Fibroblast of lung (primary cell): ENCODE measurements at regions not wholly inside any gene's neighbourhood (a gene's known extent, or its start where the extent isn't known, plus 50 kb on each side); places are given as distances from the start of the nearest gene placed in this dataset.

Experiments used
- DNase-seq, 2 donors: peaks; one replicate each; pipeline versions ENCODE4 v3.0.0 to v3.0.0-alpha.2; 2010; ENCODE audit warnings: low read depth in 2 of 2
- H2AFZ ChIP-seq: 2 replicates; pipeline ENCODE4 v1.5.1; 2012; ENCODE audit warnings: low read length, control low read depth, inconsistent platforms
- H3K27ac ChIP-seq: 2 replicates; pipeline ENCODE4 v1.5.1; 2011; ENCODE audit warnings: low read length, control low read depth; ENCODE audit not compliant: insufficient read depth
- H3K27me3 ChIP-seq: 2 replicates; pipeline ENCODE4 v1.5.1; 2011; ENCODE audit warnings: mild to moderate bottlenecking, low read length; ENCODE audit not compliant: control insufficient read depth, insufficient read depth
- H3K36me3 ChIP-seq: 2 replicates; pipeline ENCODE4 v1.5.1; 2011; ENCODE audit warnings: low read length; ENCODE audit not compliant: control insufficient read depth, insufficient read depth
- H3K4me1 ChIP-seq: 2 replicates; pipeline ENCODE4 v1.5.1; 2011; ENCODE audit warnings: low read length; ENCODE audit not compliant: control insufficient read depth, insufficient read depth; ENCODE audit errors: extremely low read depth
- H3K4me2 ChIP-seq: 2 replicates; pipeline ENCODE4 v1.5.1; 2011; ENCODE audit warnings: low read length, control low read depth; ENCODE audit not compliant: insufficient read depth; ENCODE audit errors: extremely low read depth
- H3K4me3 ChIP-seq, 4 experiments: fragments of 200-600 bp in 1 of 4; sonication (generic) in 1 of 4; replicated peaks in 1 of 4; 2 replicates each; pipeline ENCODE4 v1.5.1; 2011 to 2016; ENCODE audit warnings: low read length in 4 of 4, low read depth in 3 of 4, mild to moderate bottlenecking in 3 of 4, control low read depth in 2 of 4, inconsistent platforms in 1 of 4, mixed read lengths in 1 of 4; ENCODE audit not compliant: insufficient read depth in 1 of 4; ENCODE audit errors: control extremely low read depth in 1 of 4
- H3K79me2 ChIP-seq: 2 replicates; pipeline ENCODE4 v1.5.1; 2012; ENCODE audit warnings: mild to moderate bottlenecking, low read length, inconsistent platforms; ENCODE audit not compliant: control insufficient read depth, insufficient read depth
- H3K9ac ChIP-seq: 2 replicates; pipeline ENCODE4 v1.5.1; 2011; ENCODE audit warnings: mild to moderate bottlenecking, low read length, control low read depth; ENCODE audit not compliant: insufficient read depth
- H3K9me3 ChIP-seq: 2 replicates; pipeline ENCODE4 v1.5.1; 2012; ENCODE audit warnings: low read depth, low read length; ENCODE audit not compliant: control insufficient read depth, insufficient read depth
- H4K20me1 ChIP-seq: 2 replicates; pipeline ENCODE4 v1.5.1; 2011; ENCODE audit warnings: low read length; ENCODE audit not compliant: control insufficient read depth, insufficient read depth; ENCODE audit errors: extremely low read depth
- EZH2 ChIP-seq: IDR thresholded peaks from 2 replicates; pipeline ENCODE4 v1.5.1; 2012; ENCODE audit warnings: low read length, control low read depth, mild to moderate bottlenecking; ENCODE audit errors: missing control alignments
- TF ChIP-seq, protein P1 (sequence below), 2 donors: IDR thresholded peaks in 1 of 2; conservative IDR thresholded peaks in 1 of 2; 1 replicate in 1 of 2; 2 replicates in 1 of 2; pipeline ENCODE4 v1.5.1; 2011 to 2012; ENCODE audit warnings: low read length in 2 of 2, control low read depth in 1 of 2, inconsistent platforms in 1 of 2, low read depth in 1 of 2, mild to moderate bottlenecking in 1 of 2

- Histone ChIP-seq H3K9me3 (no peaks in the 10 kb centered on the region), H3K79me2 (no peaks in the 10 kb centered on the region), H3K27me3 (no peaks in the 10 kb centered on the region), H3K9ac (no peak overlapping the region), H3K4me2 (no peak overlapping the region), H3K4me1 (no peaks in the 10 kb centered on the region), H2AFZ (no peak overlapping the region), H3K4me3 (no peak overlapping the region), H3K27ac (no peak overlapping the region), H3K36me3 (no peaks in the 10 kb centered on the region), H4K20me1 (no peaks in the 10 kb centered on the region)
- TF ChIP-seq, protein P1, sequence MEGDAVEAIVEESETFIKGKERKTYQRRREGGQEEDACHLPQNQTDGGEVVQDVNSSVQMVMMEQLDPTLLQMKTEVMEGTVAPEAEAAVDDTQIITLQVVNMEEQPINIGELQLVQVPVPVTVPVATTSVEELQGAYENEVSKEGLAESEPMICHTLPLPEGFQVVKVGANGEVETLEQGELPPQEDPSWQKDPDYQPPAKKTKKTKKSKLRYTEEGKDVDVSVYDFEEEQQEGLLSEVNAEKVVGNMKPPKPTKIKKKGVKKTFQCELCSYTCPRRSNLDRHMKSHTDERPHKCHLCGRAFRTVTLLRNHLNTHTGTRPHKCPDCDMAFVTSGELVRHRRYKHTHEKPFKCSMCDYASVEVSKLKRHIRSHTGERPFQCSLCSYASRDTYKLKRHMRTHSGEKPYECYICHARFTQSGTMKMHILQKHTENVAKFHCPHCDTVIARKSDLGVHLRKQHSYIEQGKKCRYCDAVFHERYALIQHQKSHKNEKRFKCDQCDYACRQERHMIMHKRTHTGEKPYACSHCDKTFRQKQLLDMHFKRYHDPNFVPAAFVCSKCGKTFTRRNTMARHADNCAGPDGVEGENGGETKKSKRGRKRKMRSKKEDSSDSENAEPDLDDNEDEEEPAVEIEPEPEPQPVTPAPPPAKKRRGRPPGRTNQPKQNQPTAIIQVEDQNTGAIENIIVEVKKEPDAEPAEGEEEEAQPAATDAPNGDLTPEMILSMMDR (conservative IDR thresholded peaks at IDR 0.05 in 1 of 2, IDR thresholded peaks at IDR 0.05 in 1 of 2; ENCODE audit: low read depth in 1 of 2, low read length in 2 of 2): no peak
- TF ChIP-seq EZH2: no peak
- DNase-seq: no peak
These were observed 469.1 kb upstream of the TMEM132C start for GRCh38 chr12:127797918-127798317.

GRCh38 chr12:127802271-127802670 is 464.7 kb upstream of the TMEM132C start:
- Histone ChIP-seq H3K4me3 (no peak overlapping the region), H3K4me1 (no peaks in the 10 kb centered on the region), H3K9ac (no peak overlapping the region), H3K9me3 (no peaks in the 10 kb centered on the region), H3K4me2 (no peak overlapping the region), H2AFZ (no peak overlapping the region), H3K27ac (no peak overlapping the region), H3K79me2 (no peaks in the 10 kb centered on the region), H3K27me3 (no peaks in the 10 kb centered on the region), H4K20me1 (no peaks in the 10 kb centered on the region), H3K36me3 (no peaks in the 10 kb centered on the region)
- no peak for TF ChIP-seq EZH2
- TF ChIP-seq, protein P1 (conservative IDR thresholded peaks at IDR 0.05 in 1 of 2, IDR thresholded peaks at IDR 0.05 in 1 of 2; ENCODE audit: low read depth in 1 of 2, low read length in 2 of 2): no peak
- DNase-seq: no peak

DNA sequence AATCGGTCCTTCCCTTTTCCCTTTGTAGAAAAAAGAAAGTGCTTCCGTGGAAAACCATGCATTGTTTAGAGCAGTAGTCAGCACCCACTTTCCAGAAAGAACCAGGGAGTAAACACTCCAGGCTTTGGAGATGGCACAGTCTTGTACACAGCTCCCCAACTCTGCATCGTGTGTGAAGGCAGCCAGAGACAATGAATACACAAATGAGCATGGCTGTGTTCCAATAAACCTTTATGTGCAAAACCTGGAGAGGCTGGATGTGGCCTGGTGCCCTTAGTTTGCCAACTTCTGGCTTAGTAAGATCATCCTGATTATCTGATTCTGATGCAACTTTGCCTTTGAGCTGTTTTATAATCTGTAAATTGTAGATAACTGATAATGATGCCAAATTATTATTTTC is 463.4 kb upstream of the TMEM132C start:
- H3K4me3 ChIP-seq: no peak overlapping the region

More for the DNA sequence above, 463.4 kb upstream of the TMEM132C start:
- no peak overlapping the region for H3K27ac ChIP-seq
- TF ChIP-seq, protein P1 (conservative IDR thresholded peaks at IDR 0.05 in 1 of 2, IDR thresholded peaks at IDR 0.05 in 1 of 2; ENCODE audit: low read depth in 1 of 2, low read length in 2 of 2): no peak
- TF ChIP-seq EZH2: no peak
- H3K4me1 ChIP-seq: no peaks in the 10 kb centered on the region
- no peaks in the 10 kb centered on the region for H3K36me3 ChIP-seq
- H3K27me3 ChIP-seq: no peaks in the 10 kb centered on the region
- H3K4me2 ChIP-seq: no peak overlapping the region
- H3K79me2 ChIP-seq: no peaks in the 10 kb centered on the region
- no peak overlapping the region for H3K9ac ChIP-seq
- no peak overlapping the region for H2AFZ ChIP-seq
- no peaks in the 10 kb centered on the region for H3K9me3 ChIP-seq
- no peaks in the 10 kb centered on the region for H4K20me1 ChIP-seq
- peak in 1 of 2 donors; percentile 40 for DNase-seq
